Neural cell (in vitro differentiated cells): ENCODE measurements at regions not wholly inside any gene's neighbourhood (a gene's known extent, or its start where the extent isn't known, plus 50 kb on each side); places are given as distances from the start of the nearest gene placed in this dataset.

Experiments used
- CTCF ChIP-seq: fragments of 450-650 bp; IDR thresholded peaks from 2 replicates; pipeline ENCODE4 v1.5.1; 2014; ENCODE audit warnings: antibody characterized with exemption, mild to moderate bottlenecking, moderate library complexity; ENCODE audit not compliant: poor library complexity, severe bottlenecking
- EP300 ChIP-seq: fragments of 450-650 bp; conservative IDR thresholded peaks from 2 replicates; pipeline ENCODE4 v1.6.1; 2014; ENCODE audit warnings: antibody characterized with exemption, mild to moderate bottlenecking, moderate library complexity; ENCODE audit not compliant: poor library complexity, severe bottlenecking

- TF ChIP-seq CTCF (no peak), EP300 (no peak)
Measured at GRCh38 chr3:124177071-124177470, 185.1 kb upstream of the ROPN1 start.
